Common myeloid progenitor, CD34-positive (primary cell): ENCODE measurements at regions not wholly inside any gene's neighbourhood (a gene's known extent, or its start where the extent isn't known, plus 50 kb on each side); places are given as distances from the start of the nearest gene placed in this dataset.
"Not testable (repeated sequence)": the region's sequence is repeated elsewhere in the genome, so short reads cannot be mapped to it uniquely, and the experiment has no call there.

Experiments used
- CTCF ChIA-PET: fragments of 350-600 bp; sonication (Branson Sonifier 250); formaldehyde crosslinking; loops from one replicate; lab custom pipeline; 2021; ENCODE audit warnings: antibody characterized with exemption; lab: Charles Lee
- POLR2A ChIA-PET: fragments of 350-600 bp; sonication (Branson Sonifier 250); formaldehyde crosslinking; loops from one replicate; lab custom pipeline; 2021; ENCODE audit warnings: antibody characterized with exemption; lab: Charles Lee
- DNase-seq, 3 donors: peaks; one replicate each; pipeline versions ENCODE4 v3.0.0 to v3.0.0-alpha.2; 2013
- H3K27ac ChIP-seq, 2 experiments: 1 replicate in 1 of 2; 2 replicates in 1 of 2; pipeline ENCODE4 v1.7.0; 2013; ENCODE audit warnings: inconsistent platforms in 2 of 2, low read length in 2 of 2, mild to moderate bottlenecking in 2 of 2, low read depth in 1 of 2, moderate library complexity in 1 of 2; ENCODE audit not compliant: severe bottlenecking in 2 of 2, insufficient read depth in 1 of 2, poor library complexity in 1 of 2
- H3K27me3 ChIP-seq, 5 experiments: replicated peaks in 2 of 5; 1 replicate in 3 of 5; 2 replicates in 2 of 5; pipeline versions ENCODE4 v1.6.1 to v1.7.0; 2013; ENCODE audit warnings: low read length in 4 of 5, mild to moderate bottlenecking in 2 of 5, moderate library complexity in 2 of 5, inconsistent platforms in 1 of 5; ENCODE audit not compliant: insufficient read depth in 5 of 5, control insufficient read depth in 4 of 5
- H3K36me3 ChIP-seq, 4 experiments: 1 replicate in 2 of 4; 2 replicates in 2 of 4; pipeline versions ENCODE4 v1.6.1 to v1.7.0; 2013; ENCODE audit warnings: low read length in 3 of 4, control low read depth in 1 of 4, mild to moderate bottlenecking in 1 of 4; ENCODE audit not compliant: control insufficient read depth in 4 of 4, insufficient read depth in 4 of 4
- H3K4me1 ChIP-seq, 4 experiments: 1 replicate in 3 of 4; 2 replicates in 1 of 4; pipeline versions ENCODE4 v1.6.1 to v1.7.1; 2013; ENCODE audit warnings: low read length in 3 of 4, mild to moderate bottlenecking in 3 of 4, control low read depth in 1 of 4, inconsistent platforms in 1 of 4, moderate library complexity in 1 of 4; ENCODE audit not compliant: control insufficient read depth in 4 of 4, insufficient read depth in 4 of 4; ENCODE audit errors: control extremely low read depth in 1 of 4
- H3K4me3 ChIP-seq, 7 experiments: 1 replicate in 4 of 7; 2 replicates in 3 of 7; pipeline versions ENCODE4 v1.5.1 to v1.7.0; 2013; ENCODE audit warnings: mild to moderate bottlenecking in 7 of 7, low read length in 6 of 7, moderate library complexity in 6 of 7, inconsistent platforms in 2 of 7, low read depth in 2 of 7, control low read depth in 1 of 7; ENCODE audit not compliant: insufficient read depth in 4 of 7, control insufficient read depth in 1 of 7; ENCODE audit errors: extremely low read depth in 1 of 7
- H3K9me3 ChIP-seq, 5 experiments: 1 replicate in 4 of 5; 2 replicates in 1 of 5; pipeline versions ENCODE4 v1.6.1 to v1.7.1; 2013; ENCODE audit warnings: low read length in 4 of 5, mild to moderate bottlenecking in 2 of 5, inconsistent platforms in 1 of 5, low read depth in 1 of 5, moderate library complexity in 1 of 5; ENCODE audit not compliant: control insufficient read depth in 4 of 5, insufficient read depth in 2 of 5; ENCODE audit errors: control extremely low read depth in 1 of 5
- WGBS: methylation state at CpG from one replicate; pipeline ENCODE4 v1.1.5; 2013; ENCODE audit not compliant: insufficient coverage; 5-methylcytosine and 5-hydroxymethylcytosine counted together

DNA sequence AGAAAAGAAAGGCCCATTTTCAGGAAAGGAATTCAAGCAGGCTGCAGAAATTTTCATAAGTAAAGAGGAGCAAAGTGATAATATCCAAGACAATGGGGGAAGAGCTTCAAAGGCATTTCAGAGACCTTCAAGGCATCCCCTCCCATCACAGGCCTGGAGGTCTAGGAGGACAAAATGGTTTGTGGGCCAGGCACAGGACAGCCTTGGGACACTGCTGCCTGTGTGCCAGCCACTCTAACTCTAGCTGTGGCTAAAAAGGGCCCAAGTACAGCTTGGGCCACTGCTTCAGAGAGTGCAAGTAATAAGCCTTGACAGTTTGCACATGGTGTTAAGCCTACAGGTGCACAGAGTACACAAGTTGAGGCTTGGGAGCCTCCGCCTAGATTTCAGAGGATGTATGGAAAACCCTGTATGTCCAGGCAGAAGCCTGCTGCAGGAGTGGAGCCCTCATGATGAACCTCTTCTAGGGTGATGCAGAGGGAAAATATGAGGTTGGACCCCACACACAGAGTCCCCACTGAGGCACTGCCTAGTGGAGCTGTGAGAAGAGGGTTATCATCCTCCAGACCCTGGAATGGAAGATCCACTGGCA lies 51.8 kb upstream of the ZSWIM5 start:
- WGBS = 85% methylated on average over 1 of the region's 1 CpG
- CTCF ChIA-PET = no interaction called here
- no peak overlapping the region for H3K4me3 ChIP-seq
- POLR2A ChIA-PET = no interaction called here
- H3K27me3 ChIP-seq = no peaks in the 10 kb centered on the region
- no peak overlapping the region for H3K27ac ChIP-seq
- no peak for DNase-seq
- peaks cover 8 to 38% (median 24%) of the 10 kb centered on the region in 5 experiments for H3K9me3 ChIP-seq
- no peaks in the 10 kb centered on the region for H3K36me3 ChIP-seq
- no peaks in the 10 kb centered on the region for H3K4me1 ChIP-seq

DNA sequence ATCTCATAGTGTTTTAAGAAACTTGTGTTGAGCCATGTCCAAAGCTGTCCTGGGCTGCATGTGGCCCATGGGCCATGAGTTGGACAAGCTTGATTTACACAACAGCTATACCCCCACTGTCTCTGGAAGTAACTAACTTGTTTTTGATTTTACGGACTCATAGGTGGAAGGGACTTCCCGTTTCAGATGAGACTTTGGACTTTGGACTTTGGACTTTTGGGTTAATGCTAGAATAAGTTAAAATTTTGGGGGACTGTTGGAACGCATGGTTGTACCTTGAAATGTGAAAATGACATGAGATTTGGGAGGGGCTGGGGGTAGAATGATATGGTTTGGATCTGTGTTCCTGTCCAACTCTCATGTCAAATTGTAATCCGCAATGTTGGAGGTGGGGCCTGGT lies 52.6 kb upstream of the ZSWIM5 start:
- H3K27ac ChIP-seq = no peak overlapping the region
- no peaks in the 10 kb centered on the region for H3K27me3 ChIP-seq
- ChIA-PET CTCF (no interaction called here), POLR2A (no interaction called here)
- no peak for DNase-seq
- no peaks in the 10 kb centered on the region for H3K36me3 ChIP-seq
- H3K9me3 ChIP-seq = peaks cover 8 to 38% (median 24%) of the 10 kb centered on the region in 5 experiments
- no peak overlapping the region for H3K4me3 ChIP-seq
- H3K4me1 ChIP-seq = no peaks in the 10 kb centered on the region
- 100% methylated on average over 2 of the region's 4 CpGs for WGBS

DNA sequence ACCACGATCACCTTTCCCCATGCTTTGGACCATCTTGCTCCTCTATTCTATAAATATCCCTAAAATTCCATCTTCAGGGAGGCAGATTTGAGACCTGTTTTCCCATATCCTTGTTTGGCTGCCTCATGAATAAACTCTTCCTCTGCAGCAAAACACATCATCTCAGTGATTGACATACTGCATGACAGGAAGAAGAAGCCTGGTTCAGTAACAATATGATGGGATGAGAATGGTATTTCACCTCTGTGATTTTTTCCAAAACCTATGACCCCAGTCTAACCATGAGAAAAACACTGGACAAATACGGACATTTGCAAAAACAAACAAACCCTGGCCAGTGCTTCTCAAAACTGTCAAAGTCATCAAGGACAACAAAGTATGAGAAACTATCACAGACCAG lies 53.8 kb upstream of the ZSWIM5 start:
- DNase-seq = no peak
- Histone ChIP-seq H3K9me3 (peaks cover 8 to 38% (median 24%) of the 10 kb centered on the region in 5 experiments), H3K36me3 (no peaks in the 10 kb centered on the region), H3K27me3 (no peaks in the 10 kb centered on the region), H3K27ac (no peak overlapping the region), H3K4me3 (no peak overlapping the region), H3K4me1 (no peaks in the 10 kb centered on the region)
- ChIA-PET CTCF (no interaction called here), POLR2A (no interaction called here)
- WGBS = 80% methylated on average over 1 of the region's 2 CpGs

DNA sequence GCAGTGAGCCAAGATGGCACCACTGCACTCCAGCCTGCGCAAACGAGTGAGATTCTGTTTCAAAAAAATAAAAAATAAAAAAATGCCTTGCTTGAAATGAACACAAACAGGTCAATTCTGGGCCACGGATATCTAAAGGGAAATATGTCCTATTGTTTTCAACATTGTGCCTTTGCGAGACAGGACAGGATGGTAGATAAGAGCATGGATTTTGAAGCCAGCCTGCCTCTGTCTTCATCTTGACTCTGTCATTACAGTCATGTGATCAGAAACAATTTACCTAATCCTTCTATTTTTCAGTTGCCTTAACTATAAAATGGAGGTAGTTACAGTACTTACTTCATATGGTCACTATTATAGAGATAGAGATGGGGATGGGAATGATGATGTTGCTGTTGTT lies 56.7 kb upstream of the ZSWIM5 start:
- Histone ChIP-seq H3K27me3 (no peaks in the 10 kb centered on the region), H3K4me3 (no peak overlapping the region), H3K36me3 (no peaks in the 10 kb centered on the region), H3K9me3 (peaks cover 7 to 29% (median 13%) of the 10 kb centered on the region in 5 experiments), H3K27ac (no peak overlapping the region), H3K4me1 (peaks cover 0 to 7% (median 1%) of the 10 kb centered on the region in 4 experiments)
- CTCF ChIA-PET = no interaction called here
- 100% methylated on average over 4 of the region's 4 CpGs for WGBS
- DNase-seq = no peak
- POLR2A ChIA-PET = no interaction called here

DNA sequence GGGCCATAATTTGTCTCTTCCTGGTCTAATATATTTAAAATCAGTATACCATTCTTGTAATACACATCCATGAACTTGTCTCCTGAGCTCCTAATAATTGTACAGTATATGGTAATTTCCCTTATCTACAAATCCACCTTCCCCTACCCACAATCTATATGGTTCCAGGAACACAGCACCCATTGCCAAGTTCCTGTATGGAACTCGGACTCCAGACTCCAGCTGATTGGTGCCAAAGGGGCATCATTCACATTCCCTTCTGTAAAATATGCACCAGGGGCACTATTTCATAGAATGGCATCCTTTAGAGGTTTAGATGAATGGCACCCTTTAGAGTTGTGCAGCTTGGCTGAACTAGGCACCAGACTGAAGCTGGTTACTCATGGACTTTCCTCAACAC lies 58.8 kb upstream of the ZSWIM5 start:
- POLR2A ChIA-PET = no interaction called here
- CTCF ChIA-PET = interaction anchor here (0.8 kb wide), 1 partner anchor 247 kb away, joined by 3 read pairs; no protein-coding TSS in a partner anchor
- H3K9me3 ChIP-seq = peaks cover 0 to 11% (median 4%) of the 10 kb centered on the region in 5 experiments

DNA sequence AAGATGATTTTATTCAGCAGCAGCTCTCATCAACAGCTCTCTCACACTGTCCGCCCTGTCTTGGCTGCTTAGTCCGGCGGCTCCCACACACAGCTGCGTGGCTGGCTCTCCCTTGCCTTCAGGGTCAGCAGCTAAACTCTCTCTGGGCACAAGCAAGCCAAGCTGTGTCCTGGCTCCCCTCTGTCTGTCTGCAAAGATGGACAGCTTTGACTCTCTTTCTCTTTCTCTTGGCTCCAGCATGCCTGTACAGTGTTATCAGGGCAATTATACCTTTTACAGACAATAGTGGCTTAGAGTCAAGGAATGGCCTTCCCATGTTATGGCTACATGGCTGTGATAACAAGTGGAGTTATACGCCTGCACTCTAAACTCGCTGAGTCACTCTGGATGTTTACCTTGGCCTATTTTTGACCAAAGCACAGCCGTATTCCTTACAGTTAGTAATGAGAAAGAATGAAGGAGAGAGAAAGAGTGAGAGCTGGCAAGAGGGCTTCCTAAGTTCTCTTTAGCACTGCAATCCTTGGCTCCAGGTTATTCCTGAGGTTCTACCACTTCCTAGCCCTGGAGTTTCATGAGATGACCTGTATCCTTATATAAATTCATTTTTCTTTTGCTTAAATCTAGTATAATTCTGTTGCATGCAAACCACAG lies 59.9 kb upstream of the ZSWIM5 start:
- Histone ChIP-seq H3K27me3 (no peaks in the 10 kb centered on the region), H3K4me3 (peak overlapping the region in 1 of 7 experiments; percentile 10), H3K4me1 (peaks cover 0 to 7% (median 1%) of the 10 kb centered on the region in 4 experiments), H3K27ac (peak overlapping the region in 1 of 2 experiments; percentile 57), H3K36me3 (no peaks in the 10 kb centered on the region), H3K9me3 (peaks cover 0 to 7% (median 2%) of the 10 kb centered on the region in 5 experiments)
- 67% methylated on average over 7 of the region's 7 CpGs for WGBS
- peak in 2 of 3 donors; percentile 32 to 53 for DNase-seq
- POLR2A ChIA-PET = no interaction called here
- CTCF ChIA-PET = interaction anchor here (1.0 kb wide), 1 partner anchor 32 kb away, joined by 3 read pairs; no protein-coding TSS in a partner anchor

More for the DNA sequence above, 58.8 kb upstream of the ZSWIM5 start:
- 89% methylated on average over 1 of the region's 1 CpG for WGBS
- Histone ChIP-seq H3K4me1 (peaks cover 0 to 7% (median 1%) of the 10 kb centered on the region in 4 experiments), H3K36me3 (no peaks in the 10 kb centered on the region), H3K27ac (no peak overlapping the region), H3K27me3 (no peaks in the 10 kb centered on the region), H3K4me3 (no peak overlapping the region)
- DNase-seq = no peak

DNA sequence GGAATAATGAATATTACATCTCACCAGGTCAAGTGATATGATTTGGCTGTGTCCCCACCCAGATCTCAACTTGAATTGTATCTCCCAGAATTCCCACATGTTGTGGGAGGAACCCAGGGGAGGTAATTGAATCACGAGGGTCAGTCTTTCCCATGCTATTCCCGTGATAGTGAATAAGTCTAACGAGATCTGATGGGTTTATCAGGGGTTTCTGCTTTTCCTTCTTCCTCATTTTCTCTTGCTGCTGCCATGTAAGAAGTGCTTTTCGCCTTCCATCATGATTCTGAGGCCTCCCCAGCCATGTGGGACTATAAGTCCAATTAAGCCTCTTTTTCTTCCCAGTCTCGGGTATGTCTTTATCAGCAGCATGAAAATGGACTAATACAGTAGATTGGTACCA lies 58.4 kb upstream of the HPDL start:
- H3K9me3 ChIP-seq, CTCF ChIA-PET, H3K4me3 ChIP-seq, H3K4me1 ChIP-seq, H3K27ac ChIP-seq, POLR2A ChIA-PET, H3K36me3 ChIP-seq, DNase-seq, H3K27me3 ChIP-seq: not testable (repeated sequence)
- 73% methylated on average over 3 of the region's 5 CpGs for WGBS
